Epithelial cell of esophagus (primary cell): ENCODE measurements at regions not wholly inside any gene's neighbourhood (a gene's known extent, or its start where the extent isn't known, plus 50 kb on each side); places are given as distances from the start of the nearest gene placed in this dataset.
A peak's percentile ranks its signal among the peaks of the same experiment; 100 is the strongest.

Source experiments
- DNase-seq: peaks from one replicate; pipeline ENCODE4 v3.0.0; 2010; ENCODE audit warnings: low read depth
- H3K4me3 ChIP-seq: 2 replicates; pipeline ENCODE4 v1.5.1; 2011; ENCODE audit warnings: mild to moderate bottlenecking, low read length, control low read depth
- TF ChIP-seq, protein P1 (sequence below): IDR thresholded peaks from 2 replicates; pipeline ENCODE4 v1.5.1; 2011; ENCODE audit warnings: low read depth, mild to moderate bottlenecking, low read length, control low read depth, inconsistent platforms; ENCODE audit not compliant: insufficient read depth; ENCODE audit errors: missing control alignments

DNA sequence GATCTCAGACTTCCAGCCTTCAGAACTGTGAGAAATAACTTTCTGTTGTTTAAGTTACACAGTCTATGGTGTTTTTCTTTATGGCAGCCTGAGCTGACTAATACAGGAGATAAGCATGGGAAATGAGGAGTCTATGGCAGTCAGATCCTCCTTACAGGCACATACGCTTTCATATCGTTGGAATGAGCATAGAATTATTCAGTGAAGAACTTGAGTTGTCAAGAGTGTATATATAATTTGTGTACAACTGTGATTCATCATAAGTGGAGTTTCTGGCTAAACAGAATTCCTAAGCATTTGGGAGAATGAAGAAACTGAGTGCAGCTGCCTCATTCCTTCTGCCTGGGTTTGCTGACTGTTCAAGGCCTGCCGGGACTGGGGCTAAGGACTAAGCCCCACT lies 516.7 kb downstream of the ADRA2A start:
- DNase-seq = peak; percentile 42
- TF ChIP-seq, protein P1, sequence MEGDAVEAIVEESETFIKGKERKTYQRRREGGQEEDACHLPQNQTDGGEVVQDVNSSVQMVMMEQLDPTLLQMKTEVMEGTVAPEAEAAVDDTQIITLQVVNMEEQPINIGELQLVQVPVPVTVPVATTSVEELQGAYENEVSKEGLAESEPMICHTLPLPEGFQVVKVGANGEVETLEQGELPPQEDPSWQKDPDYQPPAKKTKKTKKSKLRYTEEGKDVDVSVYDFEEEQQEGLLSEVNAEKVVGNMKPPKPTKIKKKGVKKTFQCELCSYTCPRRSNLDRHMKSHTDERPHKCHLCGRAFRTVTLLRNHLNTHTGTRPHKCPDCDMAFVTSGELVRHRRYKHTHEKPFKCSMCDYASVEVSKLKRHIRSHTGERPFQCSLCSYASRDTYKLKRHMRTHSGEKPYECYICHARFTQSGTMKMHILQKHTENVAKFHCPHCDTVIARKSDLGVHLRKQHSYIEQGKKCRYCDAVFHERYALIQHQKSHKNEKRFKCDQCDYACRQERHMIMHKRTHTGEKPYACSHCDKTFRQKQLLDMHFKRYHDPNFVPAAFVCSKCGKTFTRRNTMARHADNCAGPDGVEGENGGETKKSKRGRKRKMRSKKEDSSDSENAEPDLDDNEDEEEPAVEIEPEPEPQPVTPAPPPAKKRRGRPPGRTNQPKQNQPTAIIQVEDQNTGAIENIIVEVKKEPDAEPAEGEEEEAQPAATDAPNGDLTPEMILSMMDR = no peak
- no peak overlapping the region for H3K4me3 ChIP-seq

DNA sequence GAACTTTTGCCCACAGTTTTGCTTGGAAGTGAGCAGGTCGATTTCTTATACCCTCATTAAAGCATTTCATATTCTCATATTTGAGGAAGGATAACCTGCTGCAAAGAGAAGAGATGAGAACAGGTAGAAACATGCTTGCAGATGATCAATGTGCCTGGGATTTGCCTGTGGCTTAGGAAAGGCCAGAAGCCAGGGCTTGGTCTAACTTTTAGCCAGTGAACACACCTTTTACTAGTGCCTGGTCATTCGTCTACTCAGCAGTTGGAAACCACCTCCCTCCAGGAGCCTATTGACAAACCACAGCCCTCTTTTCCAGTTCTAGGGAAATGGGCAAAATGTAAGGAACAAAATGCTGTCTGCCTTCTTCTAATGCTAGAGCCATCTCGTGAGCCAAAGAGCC lies 518.3 kb downstream of the ADRA2A start:
- peak; percentile 26 for DNase-seq
- no peak overlapping the region for H3K4me3 ChIP-seq
- TF ChIP-seq, protein P1 = no peak

DNA sequence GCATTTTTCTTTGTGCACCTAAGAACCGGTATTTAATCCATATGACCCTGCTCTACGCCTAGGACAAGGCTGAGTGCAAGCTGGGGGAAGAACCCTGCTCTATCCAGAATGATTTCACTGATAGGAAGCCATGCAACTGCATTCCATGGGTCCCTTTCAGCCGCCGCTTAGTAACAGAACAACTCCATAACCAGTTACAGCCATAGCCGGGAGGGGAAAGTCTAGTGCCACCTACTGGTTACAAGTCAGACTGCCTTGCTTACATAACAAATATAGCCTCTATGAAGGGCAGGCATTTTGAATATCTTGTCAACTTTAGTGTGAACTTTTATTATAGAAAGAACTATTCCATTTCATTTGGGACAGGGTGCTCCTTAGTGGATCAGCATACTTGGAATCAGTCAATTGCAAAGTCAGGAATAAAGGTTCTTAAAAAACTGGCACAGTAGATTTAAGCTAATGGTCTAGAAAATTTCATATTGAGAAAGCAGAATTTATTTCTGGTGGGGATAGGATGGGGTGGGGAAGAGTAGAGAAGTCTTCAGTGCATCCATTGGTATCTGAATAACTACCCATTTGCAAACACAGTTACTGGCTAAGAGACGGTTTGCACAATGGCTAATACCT lies 521.7 kb downstream of the ADRA2A start:
- DNase-seq = peak; percentile 77
- H3K4me3 ChIP-seq = no peak overlapping the region
- TF ChIP-seq, protein P1 = peak; percentile 71

DNA sequence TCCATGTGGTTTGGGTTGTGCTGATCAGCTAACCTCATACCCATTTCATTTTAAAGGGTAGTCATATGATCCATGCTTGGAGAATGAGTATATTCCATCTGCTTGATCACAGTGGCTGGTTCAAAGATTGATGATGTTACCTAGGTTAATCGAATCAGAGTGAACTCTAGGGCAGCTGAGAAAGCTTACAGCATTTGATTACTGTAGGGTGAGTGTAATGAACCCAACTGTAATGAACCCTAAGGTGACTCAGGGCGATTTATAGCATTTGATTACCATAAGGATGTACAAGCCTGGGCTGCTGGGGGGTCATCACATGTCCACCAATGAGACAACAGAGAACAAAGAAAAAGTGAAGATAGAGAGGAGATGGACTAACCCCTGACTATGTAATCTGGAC lies 523.1 kb downstream of the ADRA2A start:
- no peak for DNase-seq
- H3K4me3 ChIP-seq = no peak overlapping the region
- TF ChIP-seq, protein P1 = no peak

DNA sequence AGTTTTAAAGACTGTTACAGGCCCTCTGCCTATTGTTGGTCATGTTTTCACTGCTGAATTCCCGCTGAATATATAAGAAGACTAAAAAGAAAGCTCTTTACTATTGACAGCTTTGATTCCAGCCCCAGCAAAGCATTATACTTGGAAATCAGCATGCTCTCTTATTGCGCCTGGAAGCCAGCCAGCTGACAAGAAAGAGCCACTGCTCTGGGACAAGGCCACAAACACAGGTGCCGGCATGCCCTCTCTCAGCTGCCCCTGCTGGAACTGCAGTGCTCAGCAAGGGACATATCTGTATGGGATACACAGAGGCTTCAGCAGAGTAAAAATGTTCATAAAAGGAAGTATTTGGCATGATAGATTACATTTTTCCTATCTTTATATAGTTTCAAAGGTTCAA lies 523.9 kb downstream of the ADRA2A start:
- no peak for DNase-seq
- H3K4me3 ChIP-seq = no peak overlapping the region
- TF ChIP-seq, protein P1 = no peak

DNA sequence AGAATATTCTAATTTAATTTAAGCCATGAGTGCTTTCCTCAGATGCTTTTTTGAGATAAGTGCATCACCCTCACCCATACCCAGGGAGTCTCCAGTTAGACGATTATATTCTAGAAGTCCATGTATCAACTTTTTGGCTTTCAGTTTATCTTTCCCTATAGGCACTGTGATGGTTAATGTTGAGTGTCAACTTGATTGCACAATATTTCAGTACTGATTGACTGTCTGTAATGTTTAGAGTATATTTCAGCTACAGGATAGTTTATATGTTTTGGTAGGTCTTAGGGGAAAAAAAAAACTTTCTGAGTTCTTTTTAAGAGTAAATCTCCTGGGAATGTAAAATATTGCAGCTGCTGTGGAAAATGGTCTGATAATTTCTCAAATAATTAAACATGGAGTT lies 535.4 kb downstream of the ADRA2A start:
- TF ChIP-seq, protein P1 = no peak
- no peak overlapping the region for H3K4me3 ChIP-seq
- DNase-seq = no peak

DNA sequence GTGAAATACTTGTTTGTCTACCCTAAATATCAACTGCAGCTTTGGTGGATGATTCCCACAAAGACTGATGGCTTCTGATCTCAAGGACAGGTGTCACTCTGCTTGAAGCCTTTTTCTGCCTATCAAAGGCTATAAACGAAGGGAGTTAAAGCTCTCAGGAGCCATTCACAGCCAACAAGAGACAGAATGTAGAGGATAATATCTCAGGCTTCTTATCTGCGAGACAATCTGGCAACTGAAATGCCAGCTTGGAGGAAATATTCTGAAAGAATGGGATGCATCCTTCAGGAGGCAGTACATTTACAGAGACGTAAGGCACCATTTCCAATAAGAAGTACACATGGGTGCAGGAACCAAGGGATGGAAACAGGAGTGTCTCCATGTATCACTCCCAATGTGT lies 549.4 kb downstream of the GPAM start:
- H3K4me3 ChIP-seq = no peak overlapping the region
- TF ChIP-seq, protein P1 = no peak
- no peak for DNase-seq
